Head of caudate nucleus (tissue), 42 donors: ENCODE measurements at regions not wholly inside any gene's neighbourhood (a gene's known extent, or its start where the extent isn't known, plus 50 kb on each side); places are given as distances from the start of the nearest gene placed in this dataset.

Experiments
- DNase-seq, 42 donors: peaks; one replicate each; pipeline versions ENCODE4 v3.0.0 to v3.0.0-alpha.2; 2020 to 2021; ENCODE audit warnings: mixed read lengths in 7 of 42
- intact Hi-C: fragments of 100-400 bp; cut with DNase I; formaldehyde crosslinking; loops from one replicate; pipeline ENCODE4 v1.15.0; 2022

DNA sequence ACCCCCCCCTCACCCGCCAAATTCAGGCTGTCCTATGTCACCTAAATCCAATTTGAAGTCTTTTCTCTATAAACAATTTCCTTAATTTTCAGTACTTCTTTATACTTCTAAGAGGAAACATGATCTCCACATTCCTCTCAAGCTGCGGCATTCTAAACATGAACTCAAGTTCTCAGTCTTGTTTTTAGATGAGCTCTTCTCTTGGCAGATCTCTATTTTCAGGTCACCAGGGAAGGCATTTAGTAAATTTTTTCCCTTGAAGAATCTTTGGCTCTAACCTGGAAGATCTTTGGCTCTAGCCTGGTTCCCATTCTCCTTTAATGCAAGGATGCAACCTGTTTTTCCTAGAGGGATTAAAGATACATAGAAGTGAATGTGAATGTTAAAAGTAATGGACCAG is 193.4 kb downstream of the ATG4C start:
- no peak for DNase-seq
- intact Hi-C loops = no loop called here

- DNase-seq = no peak
- intact Hi-C loops = no loop called here
Measured at GRCh38 chr1:62978741-62979140, 194.8 kb downstream of the ATG4C start.

DNA sequence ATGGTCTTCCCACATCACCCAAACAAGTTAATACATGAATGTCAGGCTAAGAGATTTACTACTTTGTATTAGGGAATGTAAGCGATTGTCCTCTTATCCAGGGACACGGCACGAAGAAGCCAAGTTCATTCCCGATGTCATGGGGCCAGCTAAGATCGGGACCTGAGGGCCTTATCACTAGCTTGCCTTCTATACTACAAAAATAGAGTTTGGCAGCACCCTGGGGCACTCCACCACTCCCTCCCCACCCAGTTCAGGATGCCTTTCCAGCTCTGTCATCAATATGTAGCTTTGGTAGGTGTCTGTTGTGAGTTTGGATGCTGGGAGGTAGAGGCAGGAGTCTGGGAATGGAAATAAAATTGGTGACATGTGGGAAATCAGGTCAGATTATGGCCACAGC is 197.5 kb downstream of the ATG4C start:
- intact Hi-C loops = loop anchor here (10.0 kb wide), 1 partner anchor 137 kb away; no protein-coding TSS in a partner anchor
- DNase-seq = no peak

DNA sequence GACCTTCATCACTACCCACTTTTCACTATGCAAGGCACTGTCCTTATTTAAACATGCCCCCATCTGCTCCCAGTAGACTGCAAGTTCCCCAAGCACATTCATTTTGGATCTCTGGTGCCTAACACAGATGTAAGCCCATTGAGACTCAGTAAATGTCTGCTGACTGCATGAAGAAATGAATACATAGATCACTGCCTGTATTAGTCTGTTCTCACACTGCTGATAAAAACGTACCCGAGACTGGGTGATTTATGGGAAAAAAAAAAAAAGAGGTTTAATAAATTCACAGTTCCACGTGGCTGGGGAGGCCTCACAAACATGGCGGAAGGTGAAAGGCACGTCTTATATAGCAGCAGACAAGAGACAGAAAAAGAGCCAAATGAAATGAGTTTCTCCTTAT is 204.9 kb downstream of the ATG4C start:
- no peak for DNase-seq
- intact Hi-C loops = loop anchor here (10.0 kb wide), 1 partner anchor 144 kb away; no protein-coding TSS in a partner anchor

DNA sequence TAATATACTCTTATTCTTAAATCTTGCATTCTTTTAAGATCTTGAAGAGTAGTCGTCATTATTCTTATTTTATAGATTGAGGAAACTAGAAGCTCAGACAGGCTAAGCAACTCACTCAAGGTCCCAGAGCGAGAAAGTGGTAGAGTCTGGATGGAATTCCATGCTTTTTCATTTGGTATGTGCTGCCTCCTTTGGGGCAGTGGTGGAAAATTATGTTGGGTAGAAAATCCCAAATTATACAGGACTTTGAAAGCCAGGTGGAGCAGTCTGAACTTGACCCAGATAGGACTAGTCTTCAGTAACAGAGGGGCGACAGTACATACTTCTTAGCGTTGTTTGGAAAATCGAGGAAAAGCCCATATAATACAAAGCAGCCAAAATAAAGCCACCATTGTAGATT is 205.6 kb downstream of the ATG4C start:
- intact Hi-C loops = loop anchor here (10.0 kb wide), 1 partner anchor 145 kb away; no protein-coding TSS in a partner anchor
- DNase-seq = peak in 1 of 42 donors; percentile 15

DNA sequence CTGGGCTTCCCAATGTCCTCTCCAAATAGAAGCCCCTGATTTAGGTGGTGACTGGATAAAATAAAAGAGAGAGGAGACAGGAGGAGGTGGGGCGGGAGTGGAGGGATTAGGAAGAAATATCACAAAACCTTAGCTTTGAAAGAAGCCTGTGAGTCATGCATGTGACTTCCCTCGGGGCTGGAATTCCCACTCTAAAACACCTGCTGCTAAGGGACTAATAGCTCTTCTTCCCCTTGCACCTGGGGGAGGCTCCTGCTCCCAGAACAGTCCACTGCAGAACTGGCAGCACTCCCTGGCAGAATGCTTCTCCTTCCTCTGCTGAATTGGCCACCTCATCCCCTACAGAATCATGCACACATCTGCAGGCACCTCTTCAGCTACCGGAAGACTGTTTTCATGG is 207.2 kb downstream of the ATG4C start:
- intact Hi-C loops = no loop called here
- DNase-seq = no peak

DNA sequence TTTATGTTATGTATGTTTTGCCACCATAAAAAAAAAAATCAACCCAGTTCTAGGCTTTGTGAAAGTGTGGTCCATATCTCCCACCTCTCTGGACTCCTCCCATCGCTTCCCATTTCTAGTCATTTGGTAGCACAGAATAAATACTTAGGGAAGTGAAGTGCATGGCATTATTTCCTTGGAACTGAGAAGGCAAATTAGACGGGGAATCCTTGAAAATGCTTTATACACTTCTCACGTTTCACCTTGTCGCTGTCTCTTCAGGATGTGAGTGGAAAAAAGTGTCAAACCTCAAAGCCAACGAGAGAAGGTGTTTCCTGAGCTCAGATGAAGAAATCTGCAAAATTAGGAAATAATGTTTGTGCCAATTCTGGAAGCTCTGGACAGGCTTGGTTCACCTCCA is 209.9 kb downstream of the ATG4C start:
- intact Hi-C loops = no loop called here
- DNase-seq = no peak

DNA sequence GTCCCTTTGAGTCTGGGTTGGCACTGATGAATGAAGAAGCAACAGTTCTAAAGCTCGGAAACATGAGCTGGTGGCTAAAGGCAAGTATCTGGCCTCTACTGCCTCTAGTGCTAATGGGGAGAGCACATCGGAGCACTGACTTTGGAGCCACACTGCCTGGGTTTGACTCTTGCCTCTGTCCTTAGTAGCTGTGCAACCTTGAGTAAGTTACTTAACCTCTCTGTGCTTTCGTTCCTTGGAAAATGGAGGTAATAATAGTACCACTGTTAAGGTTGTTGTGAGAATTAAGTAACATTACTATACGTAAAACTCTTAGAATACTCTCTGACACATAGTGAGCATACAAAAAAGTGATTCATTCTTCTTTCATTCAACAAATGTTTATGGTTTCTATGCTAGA is 211.2 kb downstream of the ATG4C start:
- intact Hi-C loops = no loop called here
- DNase-seq = no peak

- intact Hi-C loops = no loop called here
- no peak for DNase-seq
Measured at GRCh38 chr1:62997884-62998283, 214.0 kb downstream of the ATG4C start.

DNA sequence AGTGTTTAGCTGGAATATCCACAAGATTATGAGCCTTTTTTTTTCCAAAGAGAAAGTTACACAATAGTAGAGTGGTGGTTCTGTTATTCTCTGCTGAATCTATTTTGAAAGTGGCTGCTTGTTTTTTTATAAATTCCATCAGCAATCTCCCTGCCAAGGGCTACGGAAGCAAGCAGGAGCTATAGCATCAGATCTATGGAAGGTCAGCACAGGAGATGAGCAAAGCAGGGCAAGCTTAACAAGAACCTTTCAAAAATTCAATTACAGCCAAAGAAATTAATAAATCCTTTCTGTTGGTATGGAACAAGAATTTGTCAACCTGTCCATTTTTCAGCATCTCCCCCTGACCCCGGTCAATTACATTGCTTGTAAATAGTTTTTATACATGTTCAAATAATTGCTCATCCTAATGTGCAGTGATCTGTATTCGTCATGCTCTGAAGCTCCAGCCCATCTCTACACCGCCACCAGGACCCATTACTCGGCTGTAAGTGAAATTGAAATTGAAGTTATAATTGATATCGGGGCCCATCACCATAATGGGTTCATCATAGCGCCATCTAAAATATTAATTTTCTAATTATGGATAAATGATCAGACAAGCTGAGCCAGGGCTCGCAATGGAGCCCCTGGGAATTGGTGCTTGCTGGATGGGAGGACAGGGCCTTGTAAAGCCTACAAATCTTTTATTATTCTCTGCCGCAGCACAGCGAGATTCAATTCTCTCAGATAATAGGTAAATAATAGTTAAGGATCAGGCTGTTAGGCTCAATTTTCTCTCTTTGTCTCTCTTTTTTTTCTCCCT is 215.1 kb downstream of the ATG4C start:
- intact Hi-C loops = no loop called here
- no peak for DNase-seq

- no peak for DNase-seq
- intact Hi-C loops = no loop called here
Measured at GRCh38 chr1:63000508-63000907, 216.6 kb downstream of the ATG4C start.

GRCh38 chr1:63004868-63005267 is 220.9 kb downstream of the ATG4C start:
- peak in 15 of 42 donors; percentile 2 to 63 (median 17) for DNase-seq
- intact Hi-C loops = no loop called here

- intact Hi-C loops = no loop called here
- DNase-seq = no peak
Measured at GRCh38 chr1:63005812-63006211, 221.9 kb downstream of the ATG4C start.

DNA sequence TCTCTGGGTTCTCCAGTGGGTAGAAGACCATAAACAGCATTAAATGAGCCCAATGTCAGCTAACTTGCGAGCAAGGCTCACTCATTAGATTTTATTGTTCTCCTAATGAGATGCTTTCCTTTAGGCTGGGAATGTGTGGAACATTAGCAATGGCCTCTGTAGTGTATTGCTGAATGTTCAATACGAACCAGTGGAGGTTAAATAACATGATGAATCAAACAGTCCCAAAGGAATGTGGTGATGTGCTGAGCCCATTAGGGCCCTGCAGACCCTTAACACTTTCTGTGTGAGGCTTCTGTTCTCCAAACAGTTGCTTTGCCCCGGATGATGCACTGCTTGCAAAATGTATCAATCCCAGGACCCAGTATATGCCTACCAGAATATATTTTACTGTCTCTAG is 225.5 kb downstream of the ATG4C start:
- DNase-seq = no peak
- intact Hi-C loops = no loop called here

DNA sequence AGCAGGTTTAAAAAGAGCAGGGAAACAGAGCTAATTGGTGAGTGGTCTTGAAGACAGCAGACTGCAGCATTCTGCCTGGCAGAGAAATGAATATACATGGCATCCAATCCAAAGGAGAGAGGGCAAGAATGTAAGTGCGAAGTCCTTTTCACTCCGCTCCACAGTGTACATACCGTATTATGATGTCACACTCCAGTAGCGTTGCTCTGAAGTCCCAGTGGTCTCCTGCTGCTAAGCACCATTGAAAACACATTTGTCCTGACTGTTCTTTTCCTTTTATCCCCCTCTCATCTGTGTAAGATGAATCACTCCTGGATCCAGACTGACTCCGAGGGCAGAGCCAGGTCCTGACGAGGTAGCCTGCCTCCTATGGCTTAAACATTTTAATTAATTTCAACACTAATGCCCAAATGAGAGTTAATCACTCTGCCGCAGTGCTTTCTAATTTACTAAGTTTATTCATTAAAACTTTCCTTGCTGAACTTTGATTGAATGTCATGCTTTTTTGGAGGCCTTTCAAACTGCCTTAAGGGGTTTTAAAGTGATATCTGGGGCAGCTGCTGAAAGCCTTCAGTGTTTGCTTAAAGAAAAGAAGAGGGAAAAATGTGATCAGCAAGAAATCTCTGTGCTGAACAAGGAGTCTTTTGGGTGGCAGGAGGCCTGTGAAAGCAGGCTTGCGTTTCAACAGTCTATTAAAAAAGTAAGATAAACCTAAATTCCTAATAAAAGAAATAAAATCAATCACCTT is 227.2 kb downstream of the ATG4C start:
- DNase-seq = peak in 2 of 42 donors; percentile 5 to 48
- intact Hi-C loops = no loop called here

DNA sequence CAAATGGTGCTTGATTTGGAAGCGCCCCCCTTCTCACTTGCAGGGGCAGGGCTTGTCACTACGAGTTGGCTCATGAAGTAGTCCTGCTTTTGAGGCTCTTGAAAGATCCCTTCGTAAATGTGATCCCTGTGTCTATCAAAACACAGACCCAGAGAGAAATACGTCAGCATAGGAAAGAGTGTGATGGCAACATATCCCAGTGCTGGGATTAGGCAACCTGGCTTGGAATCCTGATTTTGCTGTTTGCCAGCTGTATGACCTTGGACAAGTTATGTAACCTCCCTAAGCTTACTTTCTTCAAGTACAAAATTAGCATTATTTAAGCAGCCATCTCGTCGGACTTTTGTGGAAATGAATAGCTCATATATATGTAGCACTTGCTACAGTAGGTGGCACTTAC is 228.4 kb downstream of the ATG4C start:
- no peak for DNase-seq
- intact Hi-C loops = no loop called here

- DNase-seq = no peak
- intact Hi-C loops = no loop called here
Measured at GRCh38 chr1:63014267-63014666, 230.3 kb downstream of the ATG4C start.

DNA sequence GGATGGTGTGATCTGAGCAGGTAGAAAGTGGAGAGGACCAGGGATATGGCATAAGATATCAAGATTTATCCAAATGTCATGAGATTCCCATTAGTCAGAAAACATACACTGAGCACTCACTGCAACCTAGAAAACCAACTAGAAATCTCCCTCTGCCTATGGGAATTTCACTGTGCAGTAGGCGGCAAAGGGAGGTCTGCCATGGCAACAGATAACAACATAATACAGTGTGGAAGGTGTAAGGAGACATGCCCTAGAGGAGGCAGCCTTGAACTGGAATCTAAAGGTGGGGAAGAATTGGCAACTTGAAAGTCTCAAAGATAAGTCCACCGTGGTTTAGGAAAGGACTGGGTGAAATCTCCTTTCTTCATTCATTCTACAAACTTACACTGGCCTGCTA is 238.4 kb downstream of the ATG4C start:
- intact Hi-C loops = no loop called here
- DNase-seq = no peak

DNA sequence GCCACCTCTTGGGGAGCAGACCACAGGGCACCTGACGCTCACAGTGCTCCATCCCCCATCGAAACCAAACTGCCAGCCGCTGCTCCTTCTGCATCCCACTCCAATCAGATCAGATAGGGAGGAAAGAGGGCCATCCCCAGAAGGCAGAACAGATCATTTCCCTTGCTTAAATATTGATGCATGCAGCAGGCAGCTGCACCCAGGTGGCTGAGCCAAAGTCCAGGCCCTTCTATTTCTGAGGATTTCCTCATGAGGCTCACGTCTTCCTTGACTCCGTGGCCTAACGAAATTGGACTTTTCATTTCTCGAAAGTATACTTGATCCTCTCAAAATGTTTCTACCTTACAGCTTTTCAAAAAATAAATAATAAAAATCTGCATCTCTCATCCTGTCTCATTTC is 239.2 kb downstream of the ATG4C start:
- intact Hi-C loops = no loop called here

GRCh38 chr1:63023637-63024036 is 239.7 kb downstream of the ATG4C start:
- no peak for DNase-seq

More for the DNA sequence above, 239.2 kb downstream of the ATG4C start:
- DNase-seq = no peak

GRCh38 chr1:63024132-63024531 is 240.2 kb downstream of the ATG4C start:
- intact Hi-C loops = no loop called here
- DNase-seq = no peak

More at GRCh38 chr1:63023637-63024036, 239.7 kb downstream of the ATG4C start:
- intact Hi-C loops = no loop called here
